ENCODE measurements at regions not wholly inside any gene's neighbourhood (a gene's known extent, or its start where the extent isn't known, plus 50 kb on each side); places are given as distances from the start of the nearest gene placed in this dataset.

DNA sequence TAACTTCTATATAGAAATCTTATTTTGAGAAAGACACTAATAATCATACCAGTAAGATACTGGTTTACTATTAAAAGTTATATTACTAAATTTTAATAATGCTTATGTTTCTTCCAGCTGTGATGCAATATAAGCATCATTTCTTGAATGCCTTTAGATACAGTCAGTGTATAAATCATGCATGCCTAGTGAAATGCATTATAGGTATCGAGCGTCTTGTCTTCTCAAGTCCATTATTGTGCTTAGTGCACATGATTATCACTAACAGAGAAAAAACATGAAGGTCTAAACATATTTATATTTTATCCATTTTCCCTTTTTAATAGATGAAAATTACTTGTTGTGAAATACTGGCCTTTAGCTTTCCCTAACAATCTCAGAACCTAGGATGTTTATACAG is 1021.5 kb upstream of the AGA start:
- Histone ChIP-seq H3K4me1 (ENCODE audit: low read length) (no peaks in the 10 kb centered on the region), H3K9ac (ENCODE audit: low read length) (no peak overlapping the region), H3K27me3 (ENCODE audit: low read length) (no peaks in the 10 kb centered on the region), H3K4me3 (ENCODE audit: low read length) (no peak overlapping the region), H3K36me3 (ENCODE audit: insufficient read depth, low read length) (no peaks in the 10 kb centered on the region), H3K9me3 (ENCODE audit: low read length) (no peaks in the 10 kb centered on the region), H3K79me2 (ENCODE audit: low read length) (no peaks in the 10 kb centered on the region), H3K4me2 (ENCODE audit: low read depth, low read length, poor library complexity, severe bottlenecking) (no peak overlapping the region), H4K20me1 (ENCODE audit: insufficient read depth, low read depth, low read length) (no peaks in the 10 kb centered on the region), H2AFZ (ENCODE audit: low read length) (no peak overlapping the region), H3K9me2 (replicated peaks; ENCODE audit: insufficient read depth, low read length) (no peaks in the 10 kb centered on the region), H3K27ac (ENCODE audit: low read length) (no peak overlapping the region)
- DNase-seq: no peak

GRCh38 chr4:178470996-178471784 is 1029.0 kb upstream of the AGA start:
- Histone ChIP-seq H3K9ac (ENCODE audit: low read length) (no peak overlapping the region), H2AFZ (ENCODE audit: low read length) (no peak overlapping the region), H3K79me2 (ENCODE audit: low read length) (no peaks in the 10 kb centered on the region), H3K9me3 (ENCODE audit: low read length) (no peaks in the 10 kb centered on the region), H3K36me3 (ENCODE audit: insufficient read depth, low read length) (no peaks in the 10 kb centered on the region), H3K27ac (ENCODE audit: low read length) (no peak overlapping the region), H3K9me2 (replicated peaks; ENCODE audit: insufficient read depth, low read length) (no peaks in the 10 kb centered on the region), H3K4me1 (ENCODE audit: low read length) (no peaks in the 10 kb centered on the region), H3K27me3 (ENCODE audit: low read length) (no peaks in the 10 kb centered on the region), H3K4me3 (ENCODE audit: low read length) (no peak overlapping the region), H3K4me2 (ENCODE audit: low read depth, low read length, poor library complexity, severe bottlenecking) (no peak overlapping the region), H4K20me1 (ENCODE audit: insufficient read depth, low read depth, low read length) (no peaks in the 10 kb centered on the region)
- DNase-seq: no peak

- H3K4me2 ChIP-seq (ENCODE audit: low read depth, low read length, poor library complexity, severe bottlenecking): no peak overlapping the region
- no peak overlapping the region for H2AFZ ChIP-seq (ENCODE audit: low read length)
- no peak overlapping the region for H3K27ac ChIP-seq (ENCODE audit: low read length)
- no peaks in the 10 kb centered on the region for H3K9me3 ChIP-seq (ENCODE audit: low read length)
- H3K9ac ChIP-seq (ENCODE audit: low read length): no peak overlapping the region
- H3K4me1 ChIP-seq (ENCODE audit: low read length): no peaks in the 10 kb centered on the region
- no peak for DNase-seq
- no peaks in the 10 kb centered on the region for H3K27me3 ChIP-seq (ENCODE audit: low read length)
- H3K4me3 ChIP-seq (ENCODE audit: low read length): no peak overlapping the region
- no peaks in the 10 kb centered on the region for H4K20me1 ChIP-seq (ENCODE audit: insufficient read depth, low read depth, low read length)
- H3K36me3 ChIP-seq (ENCODE audit: insufficient read depth, low read length): no peaks in the 10 kb centered on the region
- H3K9me2 ChIP-seq (replicated peaks; ENCODE audit: insufficient read depth, low read length): no peaks in the 10 kb centered on the region
- no peaks in the 10 kb centered on the region for H3K79me2 ChIP-seq (ENCODE audit: low read length)
Observed at GRCh38 chr4:178471994-178472393, 1029.8 kb upstream of the AGA start.

DNA sequence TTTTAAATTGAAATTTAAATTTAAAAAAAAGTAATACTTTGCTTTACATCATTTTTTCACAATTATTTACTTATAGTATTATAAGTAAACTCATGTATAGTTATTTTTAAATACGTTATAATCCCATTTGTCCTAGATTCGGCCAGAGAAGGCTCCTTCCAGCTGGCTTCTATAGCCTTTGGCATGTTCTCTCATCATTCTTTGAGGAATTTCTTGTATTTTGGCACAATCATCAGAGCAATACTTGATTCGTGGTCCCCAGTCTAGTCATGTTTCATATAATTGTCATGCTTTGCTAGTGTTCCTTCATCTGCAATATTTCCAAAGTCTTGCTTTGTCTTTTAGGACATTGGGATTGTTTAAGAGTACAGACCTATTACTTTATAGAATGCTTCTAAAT is 1037.9 kb upstream of the AGA start:
- H3K4me2 ChIP-seq (ENCODE audit: low read depth, low read length, poor library complexity, severe bottlenecking): no peak overlapping the region
- no peak overlapping the region for H3K9ac ChIP-seq (ENCODE audit: low read length)
- no peaks in the 10 kb centered on the region for H3K4me1 ChIP-seq (ENCODE audit: low read length)
- no peaks in the 10 kb centered on the region for H3K9me3 ChIP-seq (ENCODE audit: low read length)
- no peak for DNase-seq
- H3K36me3 ChIP-seq (ENCODE audit: insufficient read depth, low read length): no peaks in the 10 kb centered on the region
- no peaks in the 10 kb centered on the region for H3K9me2 ChIP-seq (replicated peaks; ENCODE audit: insufficient read depth, low read length)
- no peaks in the 10 kb centered on the region for H3K79me2 ChIP-seq (ENCODE audit: low read length)
- H3K27me3 ChIP-seq (ENCODE audit: low read length): no peaks in the 10 kb centered on the region
- H3K27ac ChIP-seq (ENCODE audit: low read length): no peak overlapping the region
- no peak overlapping the region for H3K4me3 ChIP-seq (ENCODE audit: low read length)
- no peaks in the 10 kb centered on the region for H4K20me1 ChIP-seq (ENCODE audit: insufficient read depth, low read depth, low read length)
- no peak overlapping the region for H2AFZ ChIP-seq (ENCODE audit: low read length)

DNA sequence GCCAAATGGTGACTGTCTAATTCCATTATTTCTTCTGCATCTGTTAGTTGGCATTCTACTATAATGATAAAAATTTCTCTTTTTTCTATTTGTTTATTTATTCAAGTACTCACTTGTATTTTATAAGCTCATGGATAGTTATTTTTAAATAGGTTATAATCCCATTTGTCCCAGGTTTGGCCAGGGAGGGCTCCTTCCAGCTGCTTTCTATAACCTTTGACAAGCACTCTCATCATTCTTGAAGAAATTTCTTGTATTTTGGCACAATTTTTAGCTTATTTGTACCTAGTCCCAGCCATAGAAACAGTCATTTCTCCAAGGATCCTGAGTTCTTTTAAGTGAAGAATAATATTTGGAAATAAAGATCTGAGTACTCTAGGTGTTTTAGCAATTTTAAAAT is 1038.6 kb upstream of the AGA start:
- no peak for DNase-seq
- Histone ChIP-seq H2AFZ (ENCODE audit: low read length) (no peak overlapping the region), H3K4me2 (ENCODE audit: low read depth, low read length, poor library complexity, severe bottlenecking) (no peak overlapping the region), H3K4me3 (ENCODE audit: low read length) (no peak overlapping the region), H3K9me3 (ENCODE audit: low read length) (no peaks in the 10 kb centered on the region), H3K79me2 (ENCODE audit: low read length) (no peaks in the 10 kb centered on the region), H3K9ac (ENCODE audit: low read length) (no peak overlapping the region), H3K9me2 (replicated peaks; ENCODE audit: insufficient read depth, low read length) (no peaks in the 10 kb centered on the region), H3K4me1 (ENCODE audit: low read length) (no peaks in the 10 kb centered on the region), H3K27me3 (ENCODE audit: low read length) (no peaks in the 10 kb centered on the region), H3K27ac (ENCODE audit: low read length) (no peak overlapping the region), H4K20me1 (ENCODE audit: insufficient read depth, low read depth, low read length) (no peaks in the 10 kb centered on the region), H3K36me3 (ENCODE audit: insufficient read depth, low read length) (no peaks in the 10 kb centered on the region)

DNA sequence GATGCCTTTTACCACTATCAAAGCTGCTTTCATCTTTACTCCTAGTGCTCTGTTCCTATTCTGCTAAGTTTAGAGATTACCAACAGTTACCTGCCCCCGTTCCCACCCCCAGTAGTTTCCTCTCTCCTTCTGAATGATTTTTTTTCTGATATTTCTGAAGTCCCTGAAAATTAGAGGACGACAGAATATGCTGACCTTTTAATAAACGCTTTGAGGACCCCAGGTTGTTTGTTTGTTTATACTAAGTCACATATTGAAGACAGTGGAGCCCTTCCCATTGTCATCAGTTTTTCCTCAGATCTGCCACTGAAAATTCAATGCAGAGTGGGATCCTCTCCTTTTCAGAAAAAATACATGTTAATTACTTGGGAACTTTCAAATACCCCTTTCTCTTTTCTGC is 1039.3 kb upstream of the AGA start:
- Histone ChIP-seq H3K27me3 (ENCODE audit: low read length) (no peaks in the 10 kb centered on the region), H3K9me3 (ENCODE audit: low read length) (no peaks in the 10 kb centered on the region), H3K4me2 (ENCODE audit: low read depth, low read length, poor library complexity, severe bottlenecking) (no peak overlapping the region), H3K9me2 (replicated peaks; ENCODE audit: insufficient read depth, low read length) (no peaks in the 10 kb centered on the region), H3K4me1 (ENCODE audit: low read length) (no peaks in the 10 kb centered on the region), H3K79me2 (ENCODE audit: low read length) (no peaks in the 10 kb centered on the region), H4K20me1 (ENCODE audit: insufficient read depth, low read depth, low read length) (no peaks in the 10 kb centered on the region), H2AFZ (ENCODE audit: low read length) (no peak overlapping the region), H3K4me3 (ENCODE audit: low read length) (no peak overlapping the region), H3K9ac (ENCODE audit: low read length) (no peak overlapping the region), H3K27ac (ENCODE audit: low read length) (no peak overlapping the region), H3K36me3 (ENCODE audit: insufficient read depth, low read length) (no peaks in the 10 kb centered on the region)
- DNase-seq: no peak

DNA sequence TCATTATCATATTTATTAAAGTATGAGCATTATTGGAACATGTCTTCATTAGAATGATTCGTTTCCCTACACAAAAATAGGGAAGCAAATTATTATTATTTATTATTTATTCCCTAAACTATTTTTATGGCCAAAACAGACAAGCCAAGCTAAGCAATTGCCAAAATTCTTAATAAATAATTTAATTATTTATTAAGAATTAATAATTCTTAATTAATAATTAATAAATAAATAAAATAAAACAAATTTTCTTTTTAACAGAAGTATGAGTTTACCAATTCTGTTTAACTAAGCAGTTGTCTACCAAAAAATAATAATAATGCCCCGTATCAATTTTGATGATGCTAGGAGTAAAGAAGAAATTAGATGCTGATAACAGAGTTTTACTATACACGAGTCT is 1080.8 kb upstream of the AGA start:
- Histone ChIP-seq H4K20me1 (ENCODE audit: insufficient read depth, low read depth, low read length) (no peaks in the 10 kb centered on the region), H3K9me2 (replicated peaks; ENCODE audit: insufficient read depth, low read length) (no peaks in the 10 kb centered on the region), H3K4me3 (ENCODE audit: low read length) (no peak overlapping the region), H3K4me1 (ENCODE audit: low read length) (no peaks in the 10 kb centered on the region), H3K36me3 (ENCODE audit: insufficient read depth, low read length) (no peaks in the 10 kb centered on the region), H3K9ac (ENCODE audit: low read length) (no peak overlapping the region), H3K79me2 (ENCODE audit: low read length) (no peaks in the 10 kb centered on the region), H3K4me2 (ENCODE audit: low read depth, low read length, poor library complexity, severe bottlenecking) (no peak overlapping the region), H3K9me3 (ENCODE audit: low read length) (no peaks in the 10 kb centered on the region), H3K27ac (ENCODE audit: low read length) (no peak overlapping the region), H2AFZ (ENCODE audit: low read length) (no peak overlapping the region), H3K27me3 (ENCODE audit: low read length) (no peaks in the 10 kb centered on the region)
- no peak for DNase-seq

DNA sequence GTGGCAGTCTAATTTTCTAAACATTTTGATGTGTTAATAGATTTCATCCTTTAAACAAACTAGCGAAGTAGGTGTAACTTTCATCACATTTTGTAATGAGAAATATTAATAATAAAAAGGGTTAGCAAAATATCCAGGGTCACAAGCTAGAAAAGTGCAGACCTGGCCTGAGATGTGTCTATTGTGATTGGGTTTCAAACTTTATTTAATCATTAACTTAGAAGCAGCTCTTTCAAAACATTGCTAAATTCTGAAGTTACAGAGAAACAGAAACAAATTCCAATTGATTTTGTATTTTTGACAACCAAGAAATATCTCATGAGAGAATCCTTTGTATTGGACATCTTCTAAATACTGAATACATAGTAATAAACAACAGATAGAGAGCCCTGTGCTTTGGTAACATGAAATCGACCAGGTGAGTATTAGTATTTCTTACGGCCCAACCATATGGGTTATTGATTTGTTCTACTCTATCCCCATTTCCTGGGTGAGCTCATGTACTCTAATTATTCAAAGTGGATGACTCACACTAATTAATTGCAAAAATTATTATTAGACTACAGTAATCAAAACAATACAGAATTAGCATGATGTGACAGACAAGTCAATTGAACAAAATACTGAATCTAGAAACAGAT is 1093.8 kb upstream of the AGA start:
- no peak for DNase-seq
- no peak overlapping the region for H3K4me3 ChIP-seq (ENCODE audit: low read length)
- no peaks in the 10 kb centered on the region for H3K27me3 ChIP-seq (ENCODE audit: low read length)
- H3K4me2 ChIP-seq (ENCODE audit: low read depth, low read length, poor library complexity, severe bottlenecking): no peak overlapping the region
- no peaks in the 10 kb centered on the region for H3K9me3 ChIP-seq (ENCODE audit: low read length)
- H3K4me1 ChIP-seq (ENCODE audit: low read length): no peaks in the 10 kb centered on the region
- H2AFZ ChIP-seq (ENCODE audit: low read length): no peak overlapping the region
- no peaks in the 10 kb centered on the region for H4K20me1 ChIP-seq (ENCODE audit: insufficient read depth, low read depth, low read length)
- no peaks in the 10 kb centered on the region for H3K9me2 ChIP-seq (replicated peaks; ENCODE audit: insufficient read depth, low read length)
- no peak overlapping the region for H3K9ac ChIP-seq (ENCODE audit: low read length)
- H3K79me2 ChIP-seq (ENCODE audit: low read length): no peaks in the 10 kb centered on the region
- no peak overlapping the region for H3K27ac ChIP-seq (ENCODE audit: low read length)
- H3K36me3 ChIP-seq (ENCODE audit: insufficient read depth, low read length): no peaks in the 10 kb centered on the region
